VCaP (cell line): ENCODE measurements at regions not wholly inside any gene's neighbourhood (a gene's known extent, or its start where the extent isn't known, plus 50 kb on each side); places are given as distances from the start of the nearest gene placed in this dataset.

Experiments
- H3K27ac ChIP-seq: fragments of 450-650 bp; 2 replicates; pipeline ENCODE4 v1.5.1; 2017
- CTCF ChIP-seq: fragments of 450-650 bp; conservative IDR thresholded peaks from 2 replicates; pipeline ENCODE4 v1.5.1; 2017; ENCODE audit warnings: mild to moderate bottlenecking, moderate library complexity

DNA sequence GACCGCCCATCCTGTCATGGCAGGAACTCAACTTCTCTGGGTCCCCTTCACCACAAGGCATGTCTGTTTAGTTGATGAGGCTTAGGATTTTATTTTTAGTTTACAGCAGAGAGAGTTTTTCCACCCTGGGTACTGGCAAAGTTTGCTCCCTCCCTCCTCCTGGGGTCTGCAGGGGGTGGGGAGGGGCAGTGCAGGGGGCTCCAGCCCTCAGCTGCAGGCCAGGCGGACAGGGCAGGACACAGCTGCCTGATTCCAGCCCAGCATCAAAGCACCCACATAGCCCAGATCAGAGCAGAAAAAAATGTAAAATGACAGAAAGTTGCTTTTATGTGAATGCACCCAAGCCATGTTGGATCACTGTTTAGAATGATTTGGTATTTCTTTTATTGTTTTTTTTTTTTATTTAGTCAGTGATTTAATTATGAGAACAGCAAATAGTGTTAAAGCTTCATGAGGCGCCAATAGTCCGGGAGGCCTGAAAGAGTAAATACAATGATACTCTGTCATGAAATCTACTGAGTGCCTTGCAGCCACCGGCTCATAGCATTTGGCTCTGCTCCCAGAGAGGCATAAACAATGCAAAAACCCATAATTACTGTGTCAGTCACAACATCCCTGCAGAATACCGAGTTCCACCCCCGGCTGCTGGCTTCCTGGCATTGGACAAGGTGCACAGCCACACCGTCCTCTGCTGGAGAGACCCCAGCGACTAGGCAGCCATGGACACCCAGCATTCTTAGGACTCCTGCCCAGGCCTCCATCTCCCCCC is 923.5 kb downstream of the UQCRFS1 start:
- H3K27ac ChIP-seq: peak overlapping the region; percentile 99
- peak; percentile 65 for TF ChIP-seq CTCF

- peak overlapping the region; percentile 99 for H3K27ac ChIP-seq
- TF ChIP-seq CTCF: no peak
These were observed 924.2 kb downstream of the UQCRFS1 start for GRCh38 chr19:28288572-28289264.

DNA sequence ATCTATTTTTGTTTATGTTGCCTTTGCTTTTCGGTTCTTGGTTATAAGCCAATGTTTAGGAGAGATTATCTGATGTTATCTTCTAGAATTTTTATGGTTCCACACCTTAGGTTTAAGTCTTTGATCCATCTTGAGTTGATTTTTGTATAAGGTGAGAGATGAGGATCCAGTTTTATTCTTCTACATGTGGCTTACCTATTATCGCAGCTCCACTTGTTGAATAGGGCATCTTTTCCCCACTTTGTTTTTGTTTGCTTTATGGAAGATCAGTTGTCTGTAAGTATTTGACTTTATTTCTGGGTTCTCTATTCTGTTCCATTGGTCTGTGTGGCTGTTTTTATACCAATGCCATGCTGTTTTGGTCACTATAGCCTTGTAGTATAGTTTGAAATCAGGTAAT is 927.0 kb downstream of the UQCRFS1 start:
- TF ChIP-seq CTCF: no peak
- peak overlapping the region; percentile 99; the same call in 1 of the 2 replicates for H3K27ac ChIP-seq

- H3K27ac ChIP-seq: no peak overlapping the region
- no peak for TF ChIP-seq CTCF
These were observed 927.9 kb downstream of the UQCRFS1 start for GRCh38 chr19:28285078-28285477.

GRCh38 chr19:28284389-28284788 is 928.6 kb downstream of the UQCRFS1 start:
- no peak for TF ChIP-seq CTCF
- no peak overlapping the region for H3K27ac ChIP-seq

- TF ChIP-seq CTCF: no peak
- H3K27ac ChIP-seq: no peak overlapping the region
These were observed 929.4 kb downstream of the UQCRFS1 start for GRCh38 chr19:28283592-28283991.

GRCh38 chr19:28281676-28282075 is 931.3 kb downstream of the UQCRFS1 start:
- no peak for TF ChIP-seq CTCF
- no peak overlapping the region for H3K27ac ChIP-seq
